ENCODE measurements at regions not wholly inside any gene's neighbourhood (a gene's known extent, or its start where the extent isn't known, plus 50 kb on each side); places are given as distances from the start of the nearest gene placed in this dataset.

DNA sequence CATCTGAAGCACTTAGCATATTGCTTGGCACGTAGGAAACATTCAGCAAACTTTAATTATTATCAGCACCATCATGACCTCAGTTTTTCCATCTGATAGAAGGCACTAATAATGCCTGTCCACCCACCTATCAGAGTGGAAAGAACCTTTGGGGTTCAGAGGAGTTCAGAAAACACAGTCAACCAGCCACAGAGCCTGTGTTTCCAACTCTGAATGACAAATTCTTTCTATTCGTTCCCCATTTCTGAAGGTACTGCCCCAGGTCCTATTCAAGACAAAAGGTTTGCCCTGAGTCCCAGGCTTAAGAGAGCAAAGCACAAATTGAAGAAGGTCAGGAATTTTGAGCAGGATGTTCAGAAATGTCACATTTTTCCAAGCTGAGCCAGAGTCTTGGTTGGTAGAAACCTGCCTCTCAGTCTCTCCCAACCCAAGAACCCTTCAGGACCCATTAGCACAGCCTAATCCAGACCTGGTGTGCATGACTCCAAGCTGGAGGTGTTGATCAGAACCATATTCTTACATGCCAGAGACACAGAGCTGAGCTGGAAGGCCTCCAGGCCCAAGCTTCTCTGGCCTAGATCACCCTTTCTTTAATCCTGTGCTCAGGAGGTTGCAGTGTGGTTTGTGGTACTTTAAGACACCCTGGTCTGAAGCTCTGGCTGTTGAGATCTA lies 114.4 kb downstream of the TBX5 start:
- Histone ChIP-seq H3K4me1 (no peaks in the 10 kb centered on the region), H3K27me3 (peaks cover 3% of the 10 kb centered on the region), H3K36me3 (no peaks in the 10 kb centered on the region), H3K27ac (no peak overlapping the region), H3K4me3 (no peak overlapping the region), H3K9me3 (peaks cover 0 to 15% (median 0%) of the 10 kb centered on the region in 3 donors)
- WGBS, 2 donors (ENCODE audit: low coverage in 1 of 2) = 79 to 90% methylated on average over 1 to 2 of the region's 2 CpGs
- no peak for TF ChIP-seq EP300 (IDR thresholded peaks at IDR 0.05)
- no peak for TF ChIP-seq POLR2AphosphoS5 (IDR thresholded peaks at IDR 0.05)
- TF ChIP-seq POLR2A (IDR thresholded peaks at IDR 0.05) = no peak
- TF ChIP-seq CTCF (IDR thresholded peaks at IDR 0.05) = no peak
- no peak for ATAC-seq

DNA sequence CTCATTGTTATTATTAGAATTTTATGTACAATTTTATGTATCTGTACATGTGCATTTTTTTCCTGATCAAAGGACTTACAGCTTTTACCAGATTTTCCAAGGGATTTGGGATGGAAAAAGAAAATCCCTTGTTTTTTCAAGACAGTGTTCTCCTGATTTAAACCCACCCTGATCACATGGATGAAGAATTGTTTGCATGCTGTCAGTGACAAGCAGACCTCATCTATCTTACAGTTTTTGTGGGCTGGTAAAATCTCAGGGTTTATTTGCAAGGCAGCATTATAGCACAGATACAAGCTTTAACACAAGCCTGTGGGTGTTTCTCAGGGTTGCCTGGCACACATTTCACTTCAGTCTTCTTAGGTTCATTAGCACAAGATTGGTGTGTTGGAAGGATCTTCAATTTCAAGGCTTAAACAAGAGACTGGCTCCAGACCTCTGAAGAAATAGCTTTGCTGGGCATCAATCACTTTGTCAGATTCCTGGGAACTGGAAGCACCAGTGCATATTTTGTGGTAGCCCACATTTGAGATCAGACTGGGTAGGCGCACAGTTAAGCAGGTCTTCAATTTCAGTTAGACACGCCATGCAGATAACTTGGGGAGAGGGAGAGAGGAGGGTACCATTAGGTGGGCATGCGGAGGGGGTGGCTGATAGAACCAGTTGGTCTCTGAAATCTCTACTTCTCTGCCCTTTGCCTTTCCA lies 118.0 kb downstream of the TBX5 start:
- no peaks in the 10 kb centered on the region for H3K36me3 ChIP-seq
- 81% methylated on average over 3 of the region's 3 CpGs; no CpG with 5 or more reads in 1 of the 2 donors for WGBS, 2 donors (ENCODE audit: low coverage in 1 of 2)
- peaks cover 3% of the 10 kb centered on the region for H3K27me3 ChIP-seq
- H3K27ac ChIP-seq = no peak overlapping the region
- H3K9me3 ChIP-seq = peaks cover 0 to 9% (median 0%) of the 10 kb centered on the region in 3 donors
- no peak overlapping the region for H3K4me3 ChIP-seq
- ATAC-seq = no peak
- no peaks in the 10 kb centered on the region for H3K4me1 ChIP-seq
- TF ChIP-seq POLR2A (IDR thresholded peaks at IDR 0.05) (no peak), POLR2AphosphoS5 (IDR thresholded peaks at IDR 0.05) (no peak), CTCF (IDR thresholded peaks at IDR 0.05) (no peak), EP300 (IDR thresholded peaks at IDR 0.05) (no peak)

DNA sequence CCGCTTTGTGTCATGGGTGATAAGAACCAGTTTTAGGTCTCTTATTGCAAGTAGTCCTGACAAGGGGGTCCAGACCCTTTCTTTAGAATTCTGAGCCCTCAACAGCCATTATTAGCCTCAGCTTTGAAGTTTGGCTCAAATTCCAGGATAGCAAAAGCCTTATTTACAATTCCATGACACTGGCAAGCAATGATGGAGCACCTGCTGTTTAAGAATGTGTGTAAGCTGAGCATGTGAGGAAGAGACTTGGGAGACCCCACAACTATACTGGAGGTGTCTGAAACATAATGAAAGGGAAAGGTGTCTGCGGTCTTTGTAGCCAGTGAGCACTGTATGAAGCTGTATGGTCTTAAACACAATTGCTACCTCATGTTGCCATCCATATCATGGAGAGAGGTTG lies 119.8 kb downstream of the TBX5 start:
- Histone ChIP-seq H3K4me1 (no peaks in the 10 kb centered on the region), H3K27ac (no peak overlapping the region), H3K27me3 (peaks cover 3% of the 10 kb centered on the region), H3K9me3 (no peaks in the 10 kb centered on the region), H3K36me3 (no peaks in the 10 kb centered on the region), H3K4me3 (no peak overlapping the region)
- TF ChIP-seq POLR2AphosphoS5 (IDR thresholded peaks at IDR 0.05) = no peak
- TF ChIP-seq EP300 (IDR thresholded peaks at IDR 0.05) = no peak
- no peak for TF ChIP-seq POLR2A (IDR thresholded peaks at IDR 0.05)
- TF ChIP-seq CTCF (IDR thresholded peaks at IDR 0.05) = no peak
- ATAC-seq = no peak
- 81 to 94% methylated on average over 2 of the region's 2 CpGs for WGBS, 2 donors (ENCODE audit: low coverage in 1 of 2)

DNA sequence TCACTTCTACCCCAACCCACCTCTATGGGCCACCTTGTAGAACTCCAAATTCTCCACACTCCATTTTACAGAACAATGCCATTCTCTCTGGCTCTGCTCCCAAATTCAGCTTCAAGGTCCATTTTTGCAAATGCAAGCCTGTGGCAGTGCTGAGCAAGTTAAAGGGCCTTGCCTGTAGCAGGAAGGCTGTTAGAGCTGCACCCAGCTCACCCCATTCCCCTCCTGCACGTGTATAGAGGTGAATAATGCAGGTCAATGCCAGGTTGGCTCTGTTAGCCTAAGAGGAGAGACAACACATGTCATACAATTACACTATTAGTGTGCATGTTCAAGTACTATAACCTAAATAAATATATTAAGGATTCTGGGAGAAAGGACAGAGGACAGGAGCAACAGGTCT lies 120.4 kb downstream of the TBX5 start:
- Histone ChIP-seq H3K27me3 (peaks cover 3% of the 10 kb centered on the region), H3K9me3 (no peaks in the 10 kb centered on the region), H3K4me1 (no peaks in the 10 kb centered on the region), H3K36me3 (no peaks in the 10 kb centered on the region), H3K27ac (no peak overlapping the region), H3K4me3 (no peak overlapping the region)
- 40% methylated on average over 1 of the region's 1 CpG; no CpG with 5 or more reads in 1 of the 2 donors for WGBS, 2 donors (ENCODE audit: low coverage in 1 of 2)
- ATAC-seq = no peak
- TF ChIP-seq POLR2A (IDR thresholded peaks at IDR 0.05) = no peak
- no peak for TF ChIP-seq CTCF (IDR thresholded peaks at IDR 0.05)
- no peak for TF ChIP-seq EP300 (IDR thresholded peaks at IDR 0.05)
- no peak for TF ChIP-seq POLR2AphosphoS5 (IDR thresholded peaks at IDR 0.05)

DNA sequence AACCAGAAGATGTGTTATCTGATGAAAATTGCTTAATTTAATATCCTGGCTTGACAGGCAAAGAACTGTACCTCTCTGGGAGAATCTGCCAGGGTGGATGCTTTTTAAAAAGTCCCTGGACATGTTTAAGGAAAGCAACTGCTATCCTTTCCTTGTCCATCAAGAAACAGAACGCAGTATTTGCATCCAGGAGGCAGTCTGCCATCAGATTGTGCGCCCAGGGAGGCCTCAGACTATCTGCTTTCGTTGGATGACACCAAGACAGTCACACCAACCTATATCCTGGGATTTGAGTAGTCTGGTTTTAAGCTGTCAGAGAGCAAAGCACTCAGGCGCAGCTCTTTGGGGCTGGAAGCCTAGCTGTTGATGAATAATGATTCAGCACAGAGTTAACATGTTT lies 121.9 kb downstream of the TBX5 start:
- no peaks in the 10 kb centered on the region for H3K36me3 ChIP-seq
- no peak overlapping the region for H3K4me3 ChIP-seq
- peaks cover 3% of the 10 kb centered on the region for H3K27me3 ChIP-seq
- H3K4me1 ChIP-seq = no peaks in the 10 kb centered on the region
- H3K27ac ChIP-seq = no peak overlapping the region
- ATAC-seq = no peak
- no peak for TF ChIP-seq EP300 (IDR thresholded peaks at IDR 0.05)
- no peak for TF ChIP-seq POLR2AphosphoS5 (IDR thresholded peaks at IDR 0.05)
- TF ChIP-seq CTCF (IDR thresholded peaks at IDR 0.05) = no peak
- TF ChIP-seq POLR2A (IDR thresholded peaks at IDR 0.05) = no peak
- 40% methylated on average over 1 of the region's 4 CpGs; no CpG with 5 or more reads in 1 of the 2 donors for WGBS, 2 donors (ENCODE audit: low coverage in 1 of 2)
- no peaks in the 10 kb centered on the region for H3K9me3 ChIP-seq

Data from gastroesophageal sphincter (tissue), 4 donors.